ENCODE measurements at regions not wholly inside any gene's neighbourhood (a gene's known extent, or its start where the extent isn't known, plus 50 kb on each side); places are given as distances from the start of the nearest gene placed in this dataset.

DNA sequence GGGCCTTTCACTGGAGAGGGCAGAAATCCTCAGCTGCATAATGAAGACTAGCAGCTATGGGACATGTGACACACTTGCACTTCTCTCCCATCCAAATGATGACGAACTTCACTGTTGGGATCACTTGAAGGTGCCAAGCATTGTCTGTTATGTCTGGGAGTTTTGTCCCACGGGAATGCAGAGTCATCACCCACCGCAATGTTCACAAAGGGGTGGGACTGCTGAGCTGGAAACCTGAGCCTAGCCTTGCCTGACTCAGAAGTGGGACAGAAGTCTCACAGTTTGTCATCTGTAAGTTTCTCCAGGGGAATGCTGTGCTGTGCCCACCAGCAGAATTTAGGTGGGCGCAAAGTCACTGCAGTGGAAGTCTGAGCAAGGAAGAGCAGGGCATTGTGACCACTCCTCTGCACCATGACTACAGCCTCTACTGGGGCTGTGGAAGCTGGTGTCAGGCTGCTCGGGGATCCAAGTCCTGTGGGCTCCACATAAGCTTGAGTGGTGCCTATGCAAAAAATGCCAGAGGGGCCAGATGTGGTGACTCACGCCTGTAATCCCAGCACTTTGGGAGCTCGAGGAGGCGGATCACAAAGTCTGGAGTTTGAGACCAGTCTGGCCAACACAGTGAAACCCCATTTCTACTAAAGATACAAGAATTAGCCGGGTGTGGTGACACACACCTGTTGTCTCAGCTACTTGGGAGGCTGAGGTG lies 472.0 kb upstream of the CNTNAP2 start:
- DNase-seq: no peak

DNA sequence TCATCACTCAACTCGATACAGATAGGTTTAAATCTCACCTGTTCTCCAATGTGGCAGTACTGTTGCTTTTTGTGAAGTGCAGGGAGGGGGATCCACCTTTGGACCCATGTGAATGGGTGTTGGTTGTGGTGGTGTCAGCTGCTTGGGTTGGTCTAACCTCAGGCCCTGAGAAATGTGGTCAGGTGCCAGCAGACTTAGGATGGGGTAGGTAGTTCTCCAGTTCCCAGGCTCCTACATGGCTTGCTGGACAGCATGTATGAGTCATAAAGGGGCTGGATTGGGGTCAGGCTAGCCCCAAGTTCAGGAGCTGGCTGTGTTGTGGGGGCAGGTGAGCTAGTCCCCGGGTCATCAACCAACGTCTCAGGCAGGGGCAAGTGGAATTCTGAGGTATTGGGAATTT lies 472.6 kb upstream of the CNTNAP2 start:
- no peak for DNase-seq

DNA sequence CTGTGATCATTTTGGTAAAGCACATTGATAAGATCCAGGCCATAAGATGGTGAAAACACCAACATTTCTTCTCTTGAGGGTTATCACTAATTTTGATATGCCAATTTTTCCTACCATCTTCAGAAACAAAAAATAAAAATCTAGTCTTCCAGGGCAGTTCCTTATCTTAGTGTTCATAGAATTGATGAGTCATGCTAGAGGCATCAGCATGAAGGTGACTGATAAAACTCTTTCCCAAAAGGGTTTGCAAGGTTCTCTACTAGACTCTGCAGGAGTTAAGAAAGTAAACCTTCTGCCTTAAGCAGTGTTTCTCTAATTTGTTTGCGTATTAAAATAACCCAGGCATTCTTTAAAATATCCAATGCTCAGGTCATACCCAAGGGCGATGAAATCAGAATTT lies 483.1 kb upstream of the CNTNAP2 start:
- DNase-seq: no peak

DNA sequence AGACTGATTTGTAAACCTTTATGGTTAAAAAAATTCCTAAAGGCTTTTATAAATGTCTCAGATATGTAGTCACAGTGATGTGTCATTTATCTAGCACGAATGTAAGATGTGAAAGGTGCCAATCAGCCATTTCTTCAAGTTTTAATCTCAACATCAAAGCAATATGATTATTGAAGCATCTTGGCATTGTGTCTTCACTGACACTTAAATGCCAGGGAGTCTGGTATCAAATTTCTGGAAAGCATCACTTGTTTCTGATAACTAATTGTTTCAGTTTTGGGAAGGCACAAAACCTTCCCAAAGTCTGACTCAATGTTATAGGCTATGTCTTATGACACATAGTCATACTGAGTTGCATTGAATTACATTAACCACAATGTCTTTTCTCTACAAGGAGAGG lies 492.0 kb upstream of the CNTNAP2 start:
- DNase-seq: no peak

DNA sequence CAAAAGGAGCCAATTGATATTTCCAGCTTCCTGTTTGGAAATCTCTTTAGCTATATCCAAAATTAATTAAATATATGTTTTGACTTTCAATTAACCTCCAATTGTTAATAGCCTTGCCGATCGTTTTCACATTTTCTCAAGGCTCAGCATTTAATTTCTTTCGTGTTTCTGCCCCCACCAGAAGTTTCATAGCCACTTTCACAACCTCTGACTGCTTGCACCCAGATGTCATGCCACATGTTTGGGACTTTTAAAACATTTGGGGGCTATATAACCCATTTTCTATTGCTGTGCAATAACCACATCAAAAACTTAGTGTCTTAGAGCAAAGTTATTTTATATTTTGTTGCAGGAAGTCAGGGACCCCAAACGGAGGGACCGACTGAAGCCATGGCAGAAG lies 510.6 kb upstream of the CNTNAP2 start:
- DNase-seq: no peak

DNA sequence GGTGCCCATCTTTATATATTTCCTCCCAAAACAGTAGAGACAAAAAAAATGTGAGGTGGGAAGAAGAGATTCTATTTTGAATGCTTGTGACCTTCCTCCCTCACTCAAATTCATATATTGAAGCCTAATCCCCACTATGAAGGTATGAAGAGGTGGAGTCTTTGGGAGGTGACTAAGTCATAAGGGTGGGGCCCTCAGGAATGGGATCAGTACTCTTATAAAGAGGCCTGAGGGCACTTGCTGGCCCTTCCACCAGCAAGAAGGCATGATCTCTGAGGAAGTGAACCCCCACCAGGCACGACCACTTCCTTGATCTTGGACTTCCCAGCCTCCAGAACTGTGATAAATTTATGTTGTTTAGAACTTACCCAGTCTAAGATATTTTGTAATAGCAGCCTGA lies 517.2 kb upstream of the CNTNAP2 start:
- DNase-seq: no peak

DNA sequence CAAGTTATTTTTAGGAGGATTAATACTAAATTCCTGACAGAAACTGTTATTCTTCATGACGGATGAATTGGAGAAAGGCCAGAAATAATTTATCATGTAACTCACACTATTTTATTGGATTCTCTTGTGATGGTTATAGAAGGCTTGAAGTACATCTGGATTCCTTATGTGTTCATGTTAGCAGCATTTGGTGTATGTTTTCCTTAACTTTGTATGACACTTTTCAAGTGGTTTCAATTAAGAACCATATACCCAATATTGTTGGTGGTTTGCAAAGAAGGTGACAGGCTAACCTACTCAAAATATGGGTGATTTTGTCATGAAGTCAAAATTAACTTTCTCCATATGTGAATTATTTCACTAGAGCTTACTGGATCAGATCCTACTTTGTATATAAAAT lies 532.2 kb upstream of the CNTNAP2 start:
- no peak for DNase-seq

DNA sequence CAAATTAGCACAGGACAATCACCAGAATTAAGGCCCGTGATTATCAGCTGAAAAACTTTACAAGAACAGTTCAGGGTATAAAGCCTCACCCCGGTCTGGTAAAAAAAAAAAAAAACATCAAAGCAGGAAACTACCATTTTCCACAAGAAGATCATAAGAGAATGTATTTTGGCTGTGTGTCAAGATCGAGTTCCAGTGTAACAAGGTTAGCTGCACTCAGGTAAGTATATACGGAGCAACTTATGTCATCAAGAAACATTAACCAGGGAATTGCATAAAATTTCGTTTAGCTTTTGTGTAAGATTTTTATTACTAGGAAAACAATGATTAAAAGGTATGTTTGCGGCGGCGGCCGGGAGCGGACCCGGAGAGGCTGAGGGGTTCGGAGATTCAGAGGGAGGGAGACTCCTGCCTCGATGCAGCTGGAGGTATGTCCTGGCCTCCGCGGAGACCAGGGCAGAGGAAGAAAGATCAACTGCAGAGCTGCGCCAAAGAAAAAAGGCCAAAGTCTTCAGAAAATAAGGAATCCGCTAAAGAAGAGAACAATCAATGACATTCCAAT lies 533.8 kb upstream of the CNTNAP2 start:
- DNase-seq: no peak

DNA sequence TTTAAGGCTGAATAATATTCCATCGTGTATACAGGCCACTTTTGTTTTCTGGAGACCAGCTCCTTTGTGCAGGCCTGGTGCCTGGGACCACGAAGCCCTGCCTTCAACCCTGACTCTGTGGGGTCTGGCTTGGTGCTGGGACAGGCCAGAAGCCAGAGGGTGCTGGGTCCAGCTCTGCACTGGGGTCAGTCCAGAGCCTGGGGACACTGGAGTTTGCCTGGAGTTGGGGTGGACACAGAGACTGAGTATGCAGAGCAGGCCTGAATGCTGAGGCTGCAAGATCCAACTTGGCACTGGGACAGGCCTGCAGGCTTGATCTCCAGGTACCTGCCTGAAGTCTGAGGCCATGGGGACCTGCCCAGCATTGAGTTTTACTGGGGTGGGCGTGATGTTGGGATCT lies 558.8 kb upstream of the CNTNAP2 start:
- no peak for DNase-seq

DNA sequence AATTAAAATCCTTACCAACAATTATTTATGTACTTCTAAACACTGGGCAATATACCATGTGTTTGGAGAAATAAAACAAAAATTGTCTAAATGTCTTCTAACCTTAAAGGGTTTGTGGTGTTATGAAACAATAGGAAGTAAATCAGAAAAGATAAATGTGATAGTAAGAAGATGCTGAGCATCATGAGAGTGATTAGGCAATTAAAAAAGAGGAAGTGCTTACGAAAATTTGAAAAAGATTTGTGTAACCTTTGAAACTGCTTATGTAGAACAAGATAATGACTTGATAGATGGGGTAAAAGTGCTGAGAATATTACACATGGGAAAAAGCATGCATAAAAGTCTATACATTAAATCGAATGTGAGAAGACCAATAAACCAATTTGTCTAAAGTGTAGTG lies 573.4 kb upstream of the CNTNAP2 start:
- no peak for DNase-seq

DNA sequence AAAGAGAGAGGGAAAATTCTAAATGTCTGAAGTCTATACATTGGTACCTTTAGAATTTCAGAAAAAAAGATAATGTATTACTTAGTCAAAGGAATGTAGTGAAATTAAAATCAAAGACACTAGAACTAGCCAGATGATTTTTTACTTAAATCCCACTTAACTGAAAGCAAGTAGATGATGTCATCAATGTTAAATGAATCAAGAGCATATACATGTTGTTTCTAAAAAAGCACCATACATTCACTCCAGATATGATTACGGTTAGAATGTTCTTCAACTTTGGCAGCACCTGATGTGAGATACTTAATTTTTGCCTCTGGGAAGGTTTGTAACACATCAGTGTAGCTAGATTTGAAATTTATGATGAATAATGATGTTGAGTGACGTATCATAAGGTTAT lies 576.7 kb upstream of the CNTNAP2 start:
- no peak for DNase-seq

DNA sequence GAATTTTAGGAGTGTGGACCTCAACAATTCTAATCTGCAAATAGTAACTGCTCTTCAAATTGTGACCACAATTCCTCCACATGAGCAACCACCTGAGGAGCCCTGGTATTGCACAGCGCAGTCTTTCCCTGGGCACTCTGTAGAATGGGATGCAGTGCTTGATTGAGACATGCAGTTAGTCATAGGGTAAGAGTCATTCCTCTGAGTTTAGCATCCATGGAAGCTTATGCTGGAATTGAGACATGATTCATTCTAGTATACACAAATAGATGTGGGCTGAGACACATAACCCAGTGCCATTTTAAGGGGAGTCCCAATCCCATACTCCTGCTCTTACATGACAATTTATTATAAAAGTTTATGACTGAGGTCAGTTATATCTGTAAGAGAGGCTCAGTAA lies 582.3 kb upstream of the CNTNAP2 start:
- no peak for DNase-seq

DNA sequence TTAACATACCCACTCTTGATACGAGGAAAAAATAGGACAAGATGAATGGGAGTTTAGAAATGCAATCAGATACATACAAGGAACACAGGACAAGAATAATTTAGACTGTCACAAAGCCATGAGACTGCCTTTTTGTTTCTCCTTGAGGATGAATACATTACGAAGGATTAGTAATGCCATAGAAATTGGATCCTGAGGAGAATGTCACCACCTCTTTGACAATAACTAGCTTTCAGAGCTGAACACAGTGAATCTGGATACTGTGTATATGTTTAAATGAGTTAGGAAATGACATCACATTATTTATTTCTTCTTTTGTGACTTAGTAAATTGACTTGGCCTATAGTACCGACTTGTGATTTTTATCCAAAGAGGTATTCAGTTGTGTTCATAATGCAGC lies 596.3 kb upstream of the CNTNAP2 start:
- DNase-seq: no peak

DNA sequence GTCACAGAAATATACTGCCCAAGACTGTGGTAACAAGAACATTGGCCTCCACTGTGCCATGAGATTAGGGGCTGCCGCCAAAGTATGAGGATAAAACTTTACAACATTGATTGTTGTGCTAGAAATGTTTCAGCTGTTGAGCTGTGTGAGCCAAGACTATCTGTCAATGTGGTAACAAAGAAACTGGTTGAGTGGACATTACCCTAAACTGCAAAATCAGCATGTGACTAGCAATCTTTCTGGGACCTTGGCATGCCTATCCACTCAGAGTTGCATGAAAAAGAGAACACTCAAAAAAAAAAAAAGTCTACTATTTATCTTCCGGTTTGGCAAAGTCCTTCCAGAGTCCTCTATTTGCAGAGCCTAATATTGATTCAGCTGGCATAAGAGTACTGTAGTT lies 605.6 kb upstream of the CNTNAP2 start:
- DNase-seq: peak; percentile 98

DNA sequence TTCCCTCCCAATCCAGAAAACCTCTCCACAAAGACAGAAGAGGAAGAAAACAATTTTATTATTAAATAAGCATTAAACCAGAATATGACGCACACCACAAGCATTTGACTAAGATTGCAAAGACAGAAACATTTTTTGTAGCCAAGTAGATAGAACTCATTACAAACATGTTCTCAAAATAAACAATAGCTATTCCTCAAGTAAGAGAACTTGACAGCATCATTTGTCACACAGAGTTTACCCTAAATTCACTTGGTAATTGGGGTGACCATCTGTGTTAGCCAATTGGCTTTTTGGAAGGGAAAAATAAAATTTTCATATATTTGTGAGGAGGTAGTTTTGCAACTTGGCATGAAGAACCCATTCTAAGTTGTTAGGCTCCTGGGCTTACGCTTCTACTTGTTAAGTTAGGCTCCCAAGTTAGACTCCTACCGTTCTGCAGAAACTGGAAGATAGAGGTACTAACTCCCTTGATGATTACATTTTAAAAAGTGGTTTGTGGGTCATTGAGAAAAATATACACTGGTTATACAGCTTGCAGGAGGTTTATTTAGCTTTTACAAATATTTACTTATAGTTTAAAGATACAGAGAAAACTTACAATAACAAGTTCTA lies 618.6 kb upstream of the CNTNAP2 start:
- DNase-seq: no peak

DNA sequence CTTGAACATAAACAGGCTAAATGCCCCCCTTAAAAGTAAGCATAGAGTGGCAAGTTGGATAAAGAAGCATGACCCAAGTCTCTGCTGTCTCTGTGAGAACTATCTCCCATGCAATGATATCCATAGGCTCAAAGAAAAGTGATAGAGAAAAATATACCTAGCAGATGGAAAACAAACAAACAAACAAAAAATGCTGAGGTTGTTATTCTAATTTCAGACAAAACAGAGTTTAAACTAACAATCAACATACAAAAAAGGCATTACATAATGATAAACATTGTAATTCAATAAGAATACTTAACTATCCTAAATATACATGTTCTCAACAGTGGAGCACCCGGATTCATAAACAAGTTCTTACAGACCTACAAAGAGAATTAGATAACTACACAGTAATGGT lies 626.2 kb upstream of the CNTNAP2 start:
- no peak for DNase-seq

DNA sequence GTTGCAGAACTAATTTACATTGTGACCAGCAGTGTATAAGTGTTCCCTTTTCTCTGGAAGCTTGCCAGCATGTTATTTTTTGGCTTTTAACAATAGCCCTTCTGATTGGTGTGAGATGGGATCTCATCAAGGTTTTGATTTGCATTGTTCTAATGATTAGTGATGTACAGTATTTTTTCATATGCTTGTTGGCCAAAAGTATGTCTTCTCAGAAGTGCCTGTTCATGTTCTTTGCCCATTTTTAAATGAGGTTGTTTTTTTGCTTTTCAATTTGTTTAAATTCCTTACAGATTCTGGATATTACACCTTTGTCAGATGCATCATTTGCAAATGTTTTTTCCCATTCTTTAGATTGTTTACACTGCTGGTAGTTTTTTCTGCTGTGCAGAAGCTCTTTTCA lies 627.0 kb upstream of the CNTNAP2 start:
- DNase-seq: no peak

DNA sequence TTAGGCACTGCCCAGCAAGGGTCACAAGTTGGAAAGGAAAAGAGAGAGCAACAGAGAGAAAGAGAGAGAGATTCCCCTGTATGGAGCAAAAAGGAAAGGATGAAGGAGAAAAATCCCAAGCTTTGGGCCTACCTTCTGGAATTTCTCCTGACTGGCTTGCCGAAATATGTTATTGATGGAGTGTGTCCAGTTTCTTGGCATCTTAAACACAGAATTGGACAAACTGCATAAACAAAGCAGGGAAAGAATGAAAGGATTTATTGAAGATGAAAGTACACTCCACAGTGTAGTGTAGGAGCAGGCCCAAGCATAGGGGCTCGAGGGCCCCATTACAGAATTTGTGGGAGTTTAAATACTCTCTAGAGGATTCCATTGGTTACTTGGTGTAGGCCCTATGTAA lies 627.8 kb upstream of the CNTNAP2 start:
- DNase-seq: no peak

DNA sequence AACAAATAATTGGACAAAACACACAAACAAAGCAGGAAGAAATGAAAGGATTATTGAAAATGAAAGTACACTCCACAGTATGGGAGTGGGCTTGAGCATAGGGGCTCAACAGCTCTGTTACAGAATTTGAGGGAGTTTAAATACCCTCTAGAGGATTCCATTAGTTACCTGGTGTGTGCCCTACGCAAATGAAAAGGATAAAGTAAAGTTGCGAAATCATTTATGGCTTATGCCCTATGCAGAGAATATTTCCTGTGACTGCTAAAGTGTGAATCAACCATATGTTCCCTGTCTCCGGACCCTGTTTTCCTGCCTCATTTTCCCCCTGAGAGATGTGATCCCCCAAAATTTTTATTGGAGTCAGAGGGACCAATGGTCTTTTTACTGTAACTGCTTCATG lies 634.6 kb upstream of the CNTNAP2 start:
- no peak for DNase-seq

DNA sequence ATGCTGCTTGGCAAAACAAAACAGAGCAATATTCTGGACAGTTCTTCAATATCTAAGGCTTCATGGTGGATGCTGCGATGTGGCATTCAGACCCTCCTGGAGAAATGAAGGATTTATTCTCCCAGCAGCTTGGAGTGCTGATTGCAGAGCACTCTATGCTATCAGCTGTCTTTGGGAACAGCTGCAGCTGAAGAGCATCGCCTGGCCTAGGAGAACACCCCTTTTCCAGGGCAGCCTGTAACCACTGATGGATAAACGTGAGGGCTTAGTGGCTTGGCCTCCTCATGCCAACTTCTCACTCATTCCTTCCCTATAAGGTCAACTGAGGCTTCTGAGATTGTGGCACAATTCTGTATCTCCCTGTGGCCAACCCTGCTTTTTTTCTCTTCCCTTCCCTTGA lies 638.1 kb upstream of the CNTNAP2 start:
- no peak for DNase-seq

DNA sequence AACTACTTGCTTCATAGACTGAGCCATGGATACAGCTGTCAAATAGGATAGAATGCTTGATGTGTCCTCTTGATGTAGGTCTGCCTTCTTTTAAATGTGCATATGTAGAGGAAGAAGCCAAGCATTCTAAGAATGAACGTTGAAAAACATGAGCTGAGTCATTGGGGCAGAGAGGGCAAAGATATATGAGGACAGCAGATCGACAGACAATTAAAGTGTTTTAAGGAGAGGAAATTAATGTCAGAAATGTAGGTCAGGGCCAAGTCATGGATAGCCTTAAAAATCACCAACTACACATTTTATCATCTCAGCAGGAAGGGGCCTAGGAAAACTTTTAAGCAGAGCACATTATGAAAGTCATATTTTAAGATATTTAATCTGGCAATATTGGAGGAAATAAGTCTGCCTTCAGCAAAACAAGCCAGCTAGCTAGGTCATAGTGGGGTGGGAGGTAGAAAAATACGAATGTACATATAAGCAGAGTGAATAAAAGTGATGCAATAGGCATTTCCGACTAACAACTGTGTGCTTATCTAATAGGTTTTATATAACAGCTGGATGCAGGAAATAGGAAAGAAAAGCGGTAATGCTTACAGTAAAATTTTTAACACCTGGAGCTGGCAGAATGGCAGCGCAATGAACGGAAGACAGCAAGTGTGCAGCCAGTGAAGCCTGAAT lies 638.3 kb upstream of the TPK1 start:
- no peak for DNase-seq

DNA sequence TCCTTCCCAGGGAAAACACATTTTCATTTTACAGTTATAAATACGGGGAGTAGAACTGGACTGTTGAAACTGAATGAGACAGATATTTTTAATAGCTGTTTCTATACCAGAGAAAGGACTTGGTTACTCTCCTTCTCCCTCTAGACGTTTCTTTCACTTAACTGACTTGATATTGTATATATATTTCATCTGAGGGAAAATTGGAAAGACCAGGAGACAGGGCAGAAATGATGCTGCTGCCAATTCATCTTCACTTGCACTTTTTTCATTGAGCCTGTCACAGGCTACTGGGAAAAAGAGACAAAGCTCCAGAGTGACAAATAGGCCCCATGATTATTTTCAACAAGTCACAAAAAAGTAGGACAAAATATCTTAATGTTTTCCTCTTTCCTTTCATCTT lies 636.0 kb upstream of the TPK1 start:
- DNase-seq: no peak

DNA sequence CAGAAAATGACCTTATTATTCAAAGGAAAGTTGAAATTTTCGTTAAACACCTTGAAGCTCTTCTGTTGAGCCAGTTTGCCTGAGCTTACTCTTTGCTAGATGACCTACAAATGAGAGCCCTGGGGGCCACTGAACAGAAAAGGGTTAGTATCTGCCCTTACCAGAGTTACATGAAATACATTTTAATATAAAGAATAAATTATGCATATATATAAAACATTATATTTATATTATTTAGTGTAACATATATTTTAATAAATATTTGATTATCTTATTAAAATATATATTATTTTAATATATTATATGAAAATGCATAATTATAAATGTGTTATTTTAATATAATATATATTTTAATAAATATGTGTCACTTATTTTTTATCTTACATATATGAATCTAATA lies 628.4 kb upstream of the TPK1 start:
- no peak for DNase-seq

DNA sequence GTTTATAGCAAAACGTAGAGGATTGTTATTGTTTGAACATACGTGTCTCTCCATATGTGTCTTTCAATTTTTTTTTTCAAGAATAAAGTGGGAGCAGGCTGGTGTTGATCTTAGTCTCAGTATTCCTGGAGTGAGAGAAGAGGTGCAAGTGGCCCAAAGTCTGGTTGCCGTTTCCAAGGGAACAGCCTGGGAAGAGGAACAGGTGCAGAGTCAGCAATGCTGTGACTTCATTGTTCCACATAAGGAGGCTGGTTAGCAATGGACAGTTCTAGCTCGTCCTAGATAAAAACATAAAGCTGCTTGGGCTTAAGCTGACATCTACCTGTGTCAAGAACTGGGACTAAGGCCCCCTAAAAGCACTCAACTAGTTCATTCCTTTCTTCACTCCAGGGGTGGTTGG lies 626.6 kb upstream of the TPK1 start:
- no peak for DNase-seq
